G401 (cell line): ENCODE measurements at regions not wholly inside any gene's neighbourhood (a gene's known extent, or its start where the extent isn't known, plus 50 kb on each side); places are given as distances from the start of the nearest gene placed in this dataset.
"Not testable (repeated sequence)": the region's sequence is repeated elsewhere in the genome, so short reads cannot be mapped to it uniquely, and the experiment has no call there.

Experiments
- DNase-seq: peaks from one replicate; pipeline ENCODE4 v3.0.0-alpha.2; 2015; ENCODE audit warnings: low spot score
- in situ Hi-C: cut with HindIII; loops from 2 replicates; pipeline ENCODE4 v1.10.0; 2016; ENCODE audit warnings: low sequenced_read_pairs, mixed read lengths

DNA sequence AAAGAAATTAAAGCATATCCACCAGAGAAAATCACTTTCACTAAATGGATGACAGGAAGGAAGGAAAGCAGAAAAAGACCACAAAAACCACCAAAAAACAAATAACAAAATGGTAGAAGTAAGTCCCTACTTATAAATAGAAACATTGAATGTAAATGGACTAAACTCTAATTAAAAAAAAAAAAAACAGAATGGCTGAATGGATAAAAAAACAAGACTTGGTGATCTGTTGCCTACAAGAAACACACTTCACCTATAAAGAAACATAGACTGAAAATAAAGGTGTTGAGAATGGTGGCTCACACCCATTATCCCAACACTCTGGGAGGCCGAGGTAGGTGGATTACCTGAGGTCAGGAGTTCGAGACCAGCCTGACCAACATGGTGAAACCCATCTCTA, 122.9 kb downstream of the HMHB1 start:
- DNase-seq: no peak
- in situ Hi-C loops: no loop called here

DNA sequence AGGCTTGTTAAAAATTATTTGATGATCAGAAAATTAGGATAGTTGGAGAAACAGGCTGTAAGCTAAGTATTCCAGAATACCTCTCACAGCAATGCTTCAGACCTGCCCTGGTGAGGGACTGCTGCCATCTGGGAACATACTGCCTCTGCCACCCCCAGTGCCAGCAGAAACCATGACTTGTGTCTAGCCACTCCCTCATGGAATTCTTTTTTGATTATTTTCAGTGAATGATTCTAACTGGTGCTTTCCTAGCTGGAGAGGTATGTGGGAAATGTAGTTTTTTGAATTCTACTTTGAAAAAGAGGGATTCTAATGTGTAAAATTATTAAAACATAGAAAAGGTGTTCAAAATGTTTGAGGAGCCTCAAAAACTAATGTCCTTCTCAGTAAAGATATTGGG, 126.3 kb downstream of the HMHB1 start:
- no peak for DNase-seq
- in situ Hi-C loops: no loop called here

DNA sequence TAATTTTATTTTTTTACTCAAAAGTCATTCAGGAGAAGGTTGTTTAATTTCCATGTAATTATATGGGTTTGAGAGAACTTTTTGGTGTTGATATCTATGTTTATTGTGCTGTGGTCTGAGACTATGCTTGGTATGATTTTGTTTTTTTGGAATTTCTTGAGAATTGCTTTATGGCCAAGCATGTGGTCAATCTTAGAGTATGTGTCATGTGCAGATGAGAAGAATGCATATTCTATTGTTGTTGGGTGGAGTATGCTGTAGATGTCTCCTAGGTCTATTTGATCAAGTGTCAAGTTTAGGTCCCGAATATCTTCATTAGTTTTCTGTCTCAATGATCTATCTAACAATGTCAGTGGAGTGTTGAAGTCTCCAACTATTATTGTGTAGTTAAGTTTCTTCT, 134.9 kb downstream of the HMHB1 start:
- DNase-seq: no peak
- in situ Hi-C loops: no loop called here

DNA sequence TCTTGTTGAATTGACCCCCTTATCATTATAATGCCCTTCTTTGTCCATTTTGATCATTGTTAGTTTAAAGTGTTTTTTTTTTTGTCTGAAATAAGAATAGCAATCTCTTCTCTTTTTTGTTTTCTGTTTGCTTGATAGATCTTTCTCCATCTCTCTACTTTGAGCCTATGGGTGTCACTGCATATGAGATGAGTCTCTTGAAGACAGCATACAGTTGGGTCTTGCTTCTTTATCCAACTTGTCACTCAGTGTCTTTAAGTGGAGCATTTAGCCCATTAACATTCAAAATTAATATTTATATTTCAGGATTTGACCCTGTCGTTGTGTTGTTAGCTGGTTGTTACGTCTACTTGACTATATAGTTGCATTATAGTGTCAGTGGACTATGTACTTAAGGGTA, 135.4 kb downstream of the HMHB1 start:
- no peak for DNase-seq
- in situ Hi-C loops: no loop called here

DNA sequence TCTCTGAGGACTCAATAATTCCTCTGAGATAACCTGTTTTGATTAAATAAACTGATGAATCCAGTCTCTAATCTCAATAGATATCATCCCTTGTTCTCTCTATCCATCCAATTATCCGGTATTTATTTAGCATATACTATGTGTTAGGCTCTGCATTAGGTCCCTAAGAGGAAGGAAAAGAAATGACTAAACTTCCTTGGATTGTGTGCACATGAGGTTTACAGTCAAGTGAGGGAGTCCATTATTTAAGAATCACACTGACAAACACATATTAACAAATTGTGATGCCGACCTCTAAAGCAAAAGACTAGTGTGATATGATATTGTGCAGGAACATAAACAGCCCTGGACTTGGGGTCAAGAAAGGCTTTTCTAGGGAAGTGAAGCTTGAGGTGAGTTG, 140.8 kb downstream of the HMHB1 start:
- DNase-seq: no peak
- in situ Hi-C loops: no loop called here

DNA sequence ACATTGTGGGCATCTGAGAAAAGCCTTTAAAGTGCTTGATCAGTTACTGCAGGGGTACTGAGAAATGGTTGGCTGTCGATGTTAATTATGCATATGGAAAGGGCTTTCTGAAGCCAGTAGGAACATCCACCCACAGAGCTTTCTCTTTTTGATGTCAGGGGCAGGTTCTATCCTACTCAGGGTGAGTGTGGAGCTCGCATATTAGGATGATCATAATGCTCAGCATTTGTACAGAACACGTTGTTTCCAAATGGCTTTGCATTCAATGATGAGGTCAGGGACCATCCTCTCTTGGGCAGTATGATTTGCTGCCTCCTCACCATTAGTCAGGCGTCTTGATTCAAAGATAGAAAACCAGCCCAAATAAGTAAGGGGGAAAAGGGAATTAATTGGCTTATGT, 141.9 kb downstream of the HMHB1 start:
- DNase-seq: no peak
- in situ Hi-C loops: no loop called here

DNA sequence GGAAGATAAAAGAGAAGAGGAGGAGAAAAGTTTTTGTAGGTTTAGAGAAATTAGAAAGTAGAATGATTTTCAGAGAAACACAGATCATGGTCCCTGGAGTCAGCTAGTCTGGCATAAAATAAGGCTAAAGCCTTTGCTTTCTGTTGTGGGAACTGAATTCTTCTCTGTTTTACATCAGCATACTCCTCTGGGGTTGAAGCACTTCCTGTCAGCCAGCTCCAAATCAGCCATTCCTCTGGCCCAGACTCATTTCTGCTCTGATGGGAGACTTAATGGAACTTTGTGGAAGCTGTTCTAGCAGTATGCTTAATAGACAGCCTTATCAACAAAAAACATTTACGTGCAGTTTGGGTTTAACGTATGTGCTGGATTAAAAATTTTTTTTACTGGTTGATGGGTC, 143.2 kb downstream of the HMHB1 start:
- in situ Hi-C loops: no loop called here
- DNase-seq: no peak

DNA sequence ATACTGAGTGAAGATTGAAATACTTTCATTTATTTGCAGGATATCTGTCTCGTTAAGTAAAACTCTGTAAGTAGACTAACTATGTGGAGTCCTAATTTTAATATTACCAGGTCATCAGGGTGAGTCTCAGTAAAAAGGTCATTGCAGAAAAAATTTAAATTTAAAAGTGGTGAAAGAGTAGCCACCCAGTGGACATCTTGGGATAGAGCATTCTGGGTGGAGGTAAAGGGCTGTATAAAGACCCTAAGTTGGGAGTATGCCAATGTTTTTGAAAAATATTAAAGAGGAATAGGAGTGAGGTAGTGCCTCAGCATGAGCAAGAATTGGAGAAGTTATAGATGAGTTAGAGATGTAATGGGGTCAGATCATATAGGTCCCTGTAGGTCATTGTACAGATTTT, 145.5 kb downstream of the HMHB1 start:
- DNase-seq: no peak
- in situ Hi-C loops: no loop called here

DNA sequence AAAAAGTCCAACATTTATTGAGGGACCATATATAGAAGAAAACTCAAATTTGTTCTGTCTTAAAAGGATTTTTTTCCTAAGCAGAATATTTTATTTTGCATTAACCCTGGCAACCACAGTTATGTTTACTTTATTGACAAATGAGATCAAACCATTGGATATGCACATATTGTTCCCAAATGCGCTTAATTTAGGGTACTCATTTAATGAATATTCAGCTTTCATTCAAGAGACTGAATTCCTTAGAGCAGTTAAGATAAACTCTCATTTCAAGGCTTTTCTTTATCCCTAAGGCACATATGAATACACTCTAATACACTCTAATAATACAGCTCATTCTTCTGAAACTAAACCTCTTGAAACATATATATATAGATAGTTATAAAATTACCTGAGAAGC, 150.2 kb downstream of the HMHB1 start:
- in situ Hi-C loops: no loop called here
- DNase-seq: no peak

DNA sequence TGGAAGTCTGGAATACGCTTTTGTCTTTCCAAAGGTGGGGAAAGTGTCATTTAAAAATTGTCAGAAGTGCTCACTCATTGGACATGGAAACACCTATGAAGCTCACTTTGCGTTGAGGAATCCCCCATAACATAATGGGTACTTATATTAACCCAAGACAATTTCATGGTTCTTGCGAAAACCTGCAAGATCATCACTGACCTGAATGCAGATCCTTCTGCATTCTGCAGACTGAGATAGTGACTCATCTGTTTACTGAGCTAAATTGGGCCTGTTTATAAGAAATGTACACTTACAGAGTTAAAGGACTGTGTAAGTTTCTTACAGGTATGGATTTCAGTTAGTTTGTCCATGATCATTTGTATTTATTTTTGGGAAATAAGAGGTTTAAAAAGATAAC, 153.0 kb downstream of the HMHB1 start:
- in situ Hi-C loops: no loop called here
- no peak for DNase-seq

DNA sequence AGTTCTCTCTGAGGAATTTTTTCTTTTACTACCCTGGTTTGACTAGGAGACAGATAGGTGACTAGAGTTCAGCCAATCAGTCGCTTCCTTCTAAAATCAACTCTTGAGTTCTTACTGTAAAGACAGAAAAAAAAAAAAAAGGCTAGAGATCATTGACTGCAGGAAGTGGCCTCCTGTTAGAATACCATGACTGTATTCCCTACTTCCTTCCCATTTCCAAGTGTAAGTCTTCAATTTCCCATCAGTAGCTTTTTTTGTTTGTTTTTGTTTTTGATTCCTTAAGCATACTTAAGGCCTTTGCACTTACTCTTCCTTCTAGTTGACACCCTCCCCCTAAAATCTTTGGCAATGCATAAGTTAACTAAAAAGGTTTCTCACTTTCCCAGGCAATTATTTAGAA, 154.3 kb downstream of the HMHB1 start:
- no peak for DNase-seq
- in situ Hi-C loops: no loop called here

DNA sequence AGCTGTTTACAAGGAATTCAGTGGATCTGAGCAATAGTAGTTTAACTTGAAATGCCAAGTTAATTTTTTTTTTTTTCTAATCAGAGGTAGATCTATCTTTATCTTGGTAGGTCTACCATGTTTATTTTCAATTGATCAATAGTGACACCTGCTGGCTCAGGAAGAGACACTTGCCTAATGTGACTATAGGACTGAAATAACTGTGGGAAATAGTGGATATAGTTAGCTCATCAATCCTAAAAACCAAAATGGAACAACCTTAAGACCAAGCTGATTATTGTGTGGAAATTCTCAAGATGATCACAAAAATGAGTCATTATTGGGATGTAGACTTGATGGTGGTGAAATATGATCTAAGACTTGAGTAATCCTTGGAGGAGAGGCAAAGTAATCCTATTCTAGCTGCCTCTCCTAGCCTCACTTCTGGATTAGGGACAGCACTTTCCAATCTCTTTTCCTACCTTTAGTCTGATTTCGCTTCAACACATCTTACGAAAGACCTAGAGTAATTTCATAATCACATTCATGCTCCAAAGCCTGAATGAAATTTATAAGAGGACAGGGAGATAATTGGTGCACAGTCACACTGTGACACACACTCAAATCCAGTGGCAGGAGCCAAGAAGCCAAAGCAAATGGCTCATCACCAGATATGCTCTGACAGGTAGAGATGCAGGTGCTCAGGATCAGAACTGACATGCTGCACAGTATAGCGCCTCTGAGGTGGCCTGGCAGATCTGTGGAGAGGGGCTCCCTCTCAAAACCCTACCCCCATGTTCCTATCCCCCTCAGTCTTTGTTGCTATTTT, 156.3 kb downstream of the HMHB1 start:
- in situ Hi-C loops: no loop called here
- peak; percentile 36 for DNase-seq

DNA sequence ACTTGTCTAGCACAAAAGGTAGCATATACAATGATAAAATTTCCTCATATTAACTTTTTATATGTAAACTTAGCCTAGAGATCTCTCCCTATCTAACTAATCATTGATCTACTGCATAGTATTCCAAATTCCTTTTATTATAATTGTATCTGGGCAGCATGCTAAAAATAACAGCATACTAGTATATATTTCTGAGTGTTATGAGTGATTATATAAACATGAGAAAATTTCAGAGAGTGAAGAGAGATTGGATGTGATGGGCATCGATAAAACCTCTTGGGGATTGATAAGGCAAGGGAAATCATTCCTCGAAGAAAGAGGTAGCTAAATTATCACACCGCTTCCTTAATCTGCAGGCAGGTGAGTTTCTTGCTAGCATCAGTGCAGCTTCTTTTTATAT, 158.2 kb downstream of the HMHB1 start:
- in situ Hi-C loops: no loop called here
- DNase-seq: no peak

DNA sequence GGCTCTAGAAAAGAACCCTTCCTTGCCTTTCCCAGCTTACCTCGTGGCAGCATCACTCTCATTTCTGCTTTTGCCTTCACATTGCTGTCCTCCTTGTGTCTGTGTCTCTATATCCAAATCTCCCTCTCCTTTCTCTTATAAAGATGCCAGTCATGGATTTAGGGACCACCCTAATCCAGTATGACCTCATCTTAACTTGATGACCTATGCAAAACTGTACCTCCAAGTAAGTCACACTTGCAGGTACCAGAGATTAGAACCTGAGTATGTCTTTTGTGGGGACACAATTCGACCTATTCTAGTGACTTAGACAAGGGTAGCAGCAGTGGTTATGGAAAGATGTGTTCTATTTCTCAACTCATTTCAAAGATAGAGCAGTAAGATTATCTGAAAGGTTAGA, 160.1 kb downstream of the HMHB1 start:
- no peak for DNase-seq
- in situ Hi-C loops: no loop called here

DNA sequence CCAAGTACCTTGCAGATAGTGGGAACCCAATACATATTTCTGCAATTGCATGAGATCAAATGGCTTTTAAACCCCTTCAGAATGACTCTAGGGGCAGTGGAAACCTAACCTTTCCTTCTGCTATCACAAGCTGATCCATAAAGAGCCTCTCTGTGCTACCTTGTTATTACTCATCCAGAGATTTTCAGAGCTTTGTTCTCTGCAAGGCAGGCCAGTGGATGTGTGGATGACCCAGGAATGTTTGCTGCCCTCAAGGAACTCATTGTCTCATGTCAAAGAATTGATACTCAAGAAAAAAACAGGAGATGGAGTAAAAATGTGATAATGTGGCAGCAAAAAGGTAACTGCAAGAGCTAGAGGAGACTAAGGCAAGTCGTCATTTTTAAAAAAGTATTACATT, 164.1 kb downstream of the HMHB1 start:
- in situ Hi-C loops: no loop called here

DNA sequence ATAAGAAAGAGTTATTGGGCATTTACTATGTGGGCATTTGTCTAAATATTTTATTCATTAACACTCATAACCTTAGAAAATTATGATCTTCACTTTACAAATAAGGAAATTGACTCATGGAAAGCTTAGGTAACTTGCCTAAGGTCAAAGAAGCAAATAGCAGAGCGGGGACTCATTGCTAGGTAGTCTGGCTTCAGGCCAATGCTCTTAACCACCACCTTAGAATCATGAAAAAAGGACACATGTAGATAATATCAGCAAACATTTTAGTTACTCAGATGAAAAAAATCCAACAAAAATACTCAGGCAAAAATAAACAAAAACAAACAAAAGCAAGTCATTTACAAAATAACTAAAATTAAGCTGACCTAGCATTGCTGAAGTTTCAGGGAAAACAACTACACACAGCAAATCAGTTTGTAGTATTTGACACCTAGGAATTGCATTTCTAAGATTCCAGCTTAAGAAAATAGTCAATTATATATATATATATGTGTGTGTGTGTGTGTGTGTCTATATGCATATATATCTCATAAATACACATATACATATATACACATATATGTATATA, 166.0 kb downstream of the HMHB1 start:
- no peak for DNase-seq
- in situ Hi-C loops: no loop called here

More for the DNA sequence above, 164.1 kb downstream of the HMHB1 start:
- no peak for DNase-seq

DNA sequence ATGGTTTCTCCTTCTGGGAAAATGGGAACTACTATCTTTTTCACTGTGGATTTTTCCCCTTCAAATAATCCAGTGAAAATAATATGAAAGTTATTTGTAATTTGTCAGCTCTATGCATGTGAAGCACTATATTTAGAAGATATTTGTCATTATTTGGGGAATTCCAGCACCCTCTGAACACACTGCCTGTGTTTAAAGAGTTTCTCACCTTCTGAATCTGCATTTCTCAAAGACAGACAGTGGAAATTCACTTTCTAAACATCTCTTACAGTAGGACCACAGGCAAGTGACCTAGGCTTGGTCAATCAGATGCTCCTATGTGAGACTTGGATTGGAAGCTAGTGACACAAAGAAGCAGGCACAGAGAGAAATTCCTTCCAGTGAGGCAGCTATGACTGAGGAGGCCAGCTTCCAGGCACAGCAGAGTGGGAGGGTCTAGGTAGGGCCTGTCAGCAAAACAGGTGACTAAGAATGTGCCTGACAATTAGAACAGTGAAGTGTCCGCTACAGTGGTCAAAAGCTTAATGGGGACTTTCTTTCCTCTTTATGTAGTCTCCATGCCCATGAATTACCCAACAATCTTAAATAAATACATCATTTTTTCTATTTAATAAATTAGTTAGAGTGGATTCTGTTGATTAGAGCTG, 167.2 kb downstream of the HMHB1 start:
- DNase-seq: no peak
- in situ Hi-C loops: no loop called here

DNA sequence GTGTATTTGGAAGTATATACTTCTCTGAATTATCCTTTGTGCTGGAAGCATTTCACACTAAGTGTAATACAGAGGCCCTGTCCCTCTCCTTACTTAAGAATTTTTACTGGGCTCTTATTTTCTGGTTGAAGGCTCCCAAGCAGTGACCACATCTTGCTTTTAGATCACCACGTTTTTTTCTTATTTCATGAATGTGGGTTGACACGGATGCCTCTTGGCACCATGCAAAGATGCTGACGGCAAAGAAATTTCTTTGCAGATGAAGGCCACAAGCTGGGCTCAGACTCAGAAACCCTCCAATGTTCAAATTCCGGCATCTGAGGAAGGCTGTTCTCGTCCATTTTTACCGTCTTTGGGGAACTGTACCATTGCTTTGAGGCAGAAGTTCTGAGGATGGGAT, 168.5 kb downstream of the HMHB1 start:
- DNase-seq: no peak
- in situ Hi-C loops: no loop called here

DNA sequence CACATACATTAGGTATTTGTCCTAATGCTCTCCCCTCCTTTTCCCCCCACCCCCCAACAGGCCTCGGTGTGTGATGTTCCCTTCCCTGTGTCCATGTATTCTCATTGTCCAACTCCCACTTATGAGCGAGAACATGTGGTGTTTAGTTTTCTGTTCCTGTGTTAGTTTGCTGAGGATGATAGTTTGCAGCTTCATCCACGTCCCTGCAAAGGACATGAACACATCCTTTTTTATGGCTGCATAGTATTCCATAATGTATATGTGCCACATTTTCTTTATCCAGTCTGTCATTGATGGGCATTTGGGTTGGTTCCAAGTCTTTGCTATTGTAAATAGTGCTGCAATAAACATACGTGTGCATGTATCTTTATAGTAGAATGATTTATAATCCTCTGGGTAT, 171.0 kb downstream of the HMHB1 start:
- DNase-seq, in situ Hi-C loops: not testable (repeated sequence)

DNA sequence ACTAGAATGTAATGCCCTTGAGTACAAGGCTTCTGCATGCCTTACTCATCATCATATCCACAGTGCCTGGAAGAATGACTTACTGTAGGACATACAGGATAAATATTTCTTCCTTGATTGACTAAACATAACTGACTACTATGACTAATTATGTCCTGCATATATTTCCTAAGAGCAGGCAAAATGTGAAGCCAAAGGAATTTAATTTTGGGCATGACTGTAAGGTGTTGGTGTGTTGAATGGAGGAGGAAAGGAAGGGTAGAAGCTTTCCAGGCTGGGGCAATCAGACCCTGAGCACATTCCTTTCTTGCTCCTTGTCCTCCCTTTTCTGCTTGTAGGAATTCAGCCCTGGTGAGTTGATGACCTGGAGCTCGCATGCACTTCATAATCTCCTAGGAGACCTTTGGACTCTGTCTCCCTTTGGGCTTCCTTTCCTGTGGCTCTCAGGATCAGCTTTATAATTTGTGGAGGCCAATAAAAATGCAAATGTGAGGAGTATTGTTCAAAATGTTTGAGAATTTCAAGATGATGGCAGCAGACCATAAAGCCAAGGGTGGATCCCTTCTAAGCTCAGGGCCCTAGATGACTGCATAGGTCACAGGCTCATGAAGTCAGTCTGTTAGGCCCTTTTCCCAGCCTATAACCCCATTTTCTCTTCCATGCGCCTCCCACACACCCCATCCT, 174.0 kb downstream of the HMHB1 start:
- DNase-seq: no peak
- in situ Hi-C loops: no loop called here
